ENCODE measurements at regions not wholly inside any gene's neighbourhood (a gene's known extent, or its start where the extent isn't known, plus 50 kb on each side); places are given as distances from the start of the nearest gene placed in this dataset.
"Not testable (repeated sequence)": the region's sequence is repeated elsewhere in the genome, so short reads cannot be mapped to it uniquely, and the experiment has no call there.

- DNase-seq = no peak
Measured at GRCh38 chr15:25068696-25069095, 113.9 kb downstream of the SNRPN start.

- DNase-seq = no peak
Measured at GRCh38 chr15:25070353-25070963, 115.7 kb downstream of the SNRPN start.

GRCh38 chr15:25072857-25073476, 118.2 kb downstream of the SNRPN start:
- no peak for DNase-seq

- no peak for DNase-seq
Measured at GRCh38 chr15:25087137-25087536, 132.3 kb downstream of the SNRPN start.

GRCh38 chr15:25088261-25088790, 133.5 kb downstream of the SNRPN start:
- no peak for DNase-seq

- DNase-seq = no peak
Measured at GRCh38 chr15:25089577-25089976, 134.8 kb downstream of the SNRPN start.

- DNase-seq = no peak
Measured at GRCh38 chr15:25090073-25090733, 135.4 kb downstream of the SNRPN start.

- DNase-seq = no peak
Measured at GRCh38 chr15:25091421-25092158, 136.8 kb downstream of the SNRPN start.

GRCh38 chr15:25092661-25093060, 137.9 kb downstream of the SNRPN start:
- no peak for DNase-seq

- DNase-seq = no peak
Measured at GRCh38 chr15:25093455-25094029, 138.8 kb downstream of the SNRPN start.

GRCh38 chr15:25094066-25094465, 139.3 kb downstream of the SNRPN start:
- DNase-seq = no peak

GRCh38 chr15:25094519-25094918, 139.7 kb downstream of the SNRPN start:
- no peak for DNase-seq

GRCh38 chr15:25095179-25095578, 140.4 kb downstream of the SNRPN start:
- no peak for DNase-seq

- not testable (repeated sequence) for DNase-seq
Measured at GRCh38 chr15:25099966-25100365, 145.2 kb downstream of the SNRPN start.

- DNase-seq = no peak
Measured at GRCh38 chr15:25106209-25106608, 151.4 kb downstream of the SNRPN start.

GRCh38 chr15:25133804-25134203, 179.0 kb downstream of the SNRPN start:
- DNase-seq = no peak

GRCh38 chr15:25134546-25134945, 179.8 kb downstream of the SNRPN start:
- no peak for DNase-seq

GRCh38 chr15:25136119-25136518, 181.3 kb downstream of the SNRPN start:
- peak; percentile 21 for DNase-seq

GRCh38 chr15:25137013-25137412, 182.2 kb downstream of the SNRPN start:
- no peak for DNase-seq

- DNase-seq = no peak
Measured at GRCh38 chr15:25169318-25169717, 214.5 kb downstream of the SNRPN start.

GRCh38 chr15:25170113-25170731, 215.4 kb downstream of the SNRPN start:
- no peak for DNase-seq

- DNase-seq = no peak
Measured at GRCh38 chr15:25170781-25171110, 216.0 kb downstream of the SNRPN start.
